ENCODE measurements at regions not wholly inside any gene's neighbourhood (a gene's known extent, or its start where the extent isn't known, plus 50 kb on each side); places are given as distances from the start of the nearest gene placed in this dataset.

GRCh38 chr1:195236991-195237889 lies 1371.0 kb downstream of the KCNT2 start:
- Histone ChIP-seq H3K27ac (no peak overlapping the region), H3K4me3 (no peak overlapping the region), H3F3A (ENCODE audit: low read depth) (no peaks in the 10 kb centered on the region), H3K9ac (no peak overlapping the region), H3K36me3 (no peaks in the 10 kb centered on the region), H3K9me3 (ENCODE audit: low read depth) (no peaks in the 10 kb centered on the region), H3K4me2 (no peak overlapping the region), H4K20me1 (ENCODE audit: low read depth) (no peaks in the 10 kb centered on the region), H3K27me3 (no peaks in the 10 kb centered on the region), H2AFZ (replicated peaks) (no peak overlapping the region), H3K4me1 (no peaks in the 10 kb centered on the region), H3K79me2 (ENCODE audit: low read depth) (no peaks in the 10 kb centered on the region)
- DNase-seq (ENCODE audit: low spot score) = no peak
- Mint-ChIP-seq H3K4me1 (no peaks in the 10 kb centered on the region), H3K9me3 (no peaks in the 10 kb centered on the region), H3K36me3 (no peaks in the 10 kb centered on the region), H3K27ac (no peak overlapping the region), H3K27me3 (ENCODE audit: insufficient read depth, low read depth) (no peaks in the 10 kb centered on the region), H3K4me3 (no peak overlapping the region)
- TF ChIP-seq CTCF (IDR thresholded peaks at IDR 0.05) (no peak), EZH2 (IDR thresholded peaks at IDR 0.05) (no peak), EZH2phosphoT487 (IDR thresholded peaks at IDR 0.05) (no peak)

GRCh38 chr1:195218428-195219212 lies 1389.6 kb downstream of the KCNT2 start:
- H3K27me3 ChIP-seq = no peaks in the 10 kb centered on the region
- Mint-ChIP-seq H3K4me1 (no peaks in the 10 kb centered on the region), H3K36me3 (no peaks in the 10 kb centered on the region), H3K9me3 (no peaks in the 10 kb centered on the region), H3K4me3 (no peak overlapping the region), H3K27me3 (ENCODE audit: insufficient read depth, low read depth) (no peaks in the 10 kb centered on the region), H3K27ac (no peak overlapping the region)
- peaks cover 2% of the 10 kb centered on the region for H3K9me3 ChIP-seq (ENCODE audit: low read depth)
- peak overlapping the region; percentile 57 for H2AFZ ChIP-seq (replicated peaks)
- H3K79me2 ChIP-seq (ENCODE audit: low read depth) = no peaks in the 10 kb centered on the region
- H4K20me1 ChIP-seq (ENCODE audit: low read depth) = no peaks in the 10 kb centered on the region
- no peaks in the 10 kb centered on the region for H3F3A ChIP-seq (ENCODE audit: low read depth)
- DNase-seq (ENCODE audit: low spot score) = no peak
- no peak overlapping the region for H3K9ac ChIP-seq
- no peak for TF ChIP-seq EZH2phosphoT487 (IDR thresholded peaks at IDR 0.05)
- no peak for TF ChIP-seq CTCF (IDR thresholded peaks at IDR 0.05)
- TF ChIP-seq EZH2 (IDR thresholded peaks at IDR 0.05) = no peak
- no peak overlapping the region for H3K4me3 ChIP-seq
- H3K36me3 ChIP-seq = no peaks in the 10 kb centered on the region
- H3K27ac ChIP-seq = no peak overlapping the region
- no peaks in the 10 kb centered on the region for H3K4me1 ChIP-seq
- H3K4me2 ChIP-seq = no peak overlapping the region

DNA sequence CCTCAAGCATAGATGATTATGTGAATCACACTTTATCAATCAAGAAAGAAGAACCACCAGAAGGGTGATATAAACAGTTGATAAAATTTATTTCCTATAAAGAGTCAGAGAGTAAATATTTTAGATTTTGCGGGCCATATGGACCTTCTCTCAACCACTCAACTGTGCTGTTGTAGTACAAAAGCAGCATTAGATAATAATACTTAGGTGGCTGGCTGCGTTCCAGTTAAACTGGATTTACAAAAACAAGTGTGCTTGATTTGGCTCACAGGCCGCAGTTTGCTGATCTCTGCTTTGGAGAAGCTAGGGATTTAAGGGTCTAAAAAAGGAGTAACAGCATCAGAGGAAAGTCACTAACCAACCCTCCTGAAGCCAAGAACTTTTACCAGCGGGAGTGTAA lies 1406.0 kb downstream of the KCNT2 start:
- H3K36me3 Mint-ChIP-seq = no peaks in the 10 kb centered on the region
- DNase-seq (ENCODE audit: low spot score) = no peak
- Histone ChIP-seq H3K4me1 (no peaks in the 10 kb centered on the region), H3K27me3 (no peaks in the 10 kb centered on the region), H3K9ac (no peak overlapping the region), H3K9me3 (ENCODE audit: low read depth) (no peaks in the 10 kb centered on the region), H3K79me2 (ENCODE audit: low read depth) (no peaks in the 10 kb centered on the region), H2AFZ (replicated peaks) (peak overlapping the region; percentile 63), H3K27ac (no peak overlapping the region), H3K36me3 (no peaks in the 10 kb centered on the region), H3K4me2 (no peak overlapping the region), H3K4me3 (no peak overlapping the region), H4K20me1 (ENCODE audit: low read depth) (no peaks in the 10 kb centered on the region), H3F3A (ENCODE audit: low read depth) (no peaks in the 10 kb centered on the region)
- no peaks in the 10 kb centered on the region for H3K9me3 Mint-ChIP-seq
- no peaks in the 10 kb centered on the region for H3K4me1 Mint-ChIP-seq
- H3K4me3 Mint-ChIP-seq = no peak overlapping the region
- no peaks in the 10 kb centered on the region for H3K27me3 Mint-ChIP-seq (ENCODE audit: insufficient read depth, low read depth)
- TF ChIP-seq EZH2 (IDR thresholded peaks at IDR 0.05) = no peak
- no peak for TF ChIP-seq CTCF (IDR thresholded peaks at IDR 0.05)
- no peak for TF ChIP-seq EZH2phosphoT487 (IDR thresholded peaks at IDR 0.05)
- H3K27ac Mint-ChIP-seq = no peak overlapping the region

Data from neural progenitor cell (in vitro differentiated cells).